NCI-H446 (cell line): ENCODE measurements at regions not wholly inside any gene's neighbourhood (a gene's known extent, or its start where the extent isn't known, plus 50 kb on each side); places are given as distances from the start of the nearest gene placed in this dataset.
"Not testable (repeated sequence)": the region's sequence is repeated elsewhere in the genome, so short reads cannot be mapped to it uniquely, and the experiment has no call there.

Experiments used
- DNase-seq, 2 experiments: peaks; one replicate each; lab custom pipeline; 2025; lab: John Stamatoyannopoulos, UW

GRCh38 chr1:228669242-228669585 is 66.1 kb upstream of the RHOU start:
- no peak for DNase-seq

DNA sequence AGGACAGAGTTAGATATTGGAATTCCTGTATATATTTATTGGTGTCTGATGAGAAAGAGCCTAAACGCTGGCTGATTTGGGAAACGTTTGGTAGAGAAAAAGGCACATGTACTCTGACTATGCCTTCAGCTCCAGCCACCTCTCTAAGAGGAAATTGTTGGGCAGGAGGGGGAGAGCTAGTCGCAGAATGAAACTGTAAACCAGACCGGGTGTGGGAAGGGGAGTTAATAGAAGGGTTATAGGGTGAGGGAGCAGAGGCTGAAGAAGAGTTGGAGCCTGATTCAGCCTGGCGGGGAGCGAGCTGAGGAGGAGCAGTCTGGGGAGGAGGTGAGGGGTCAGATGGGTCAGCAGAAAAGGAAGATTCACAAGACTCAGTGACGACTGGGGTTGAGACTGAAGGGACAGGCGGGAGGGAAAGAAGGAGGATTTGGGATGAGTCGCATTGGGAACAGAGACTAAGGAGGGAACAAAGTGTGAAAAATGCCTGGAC is 54.2 kb upstream of the RHOU start:
- DNase-seq = not testable (repeated sequence)

DNA sequence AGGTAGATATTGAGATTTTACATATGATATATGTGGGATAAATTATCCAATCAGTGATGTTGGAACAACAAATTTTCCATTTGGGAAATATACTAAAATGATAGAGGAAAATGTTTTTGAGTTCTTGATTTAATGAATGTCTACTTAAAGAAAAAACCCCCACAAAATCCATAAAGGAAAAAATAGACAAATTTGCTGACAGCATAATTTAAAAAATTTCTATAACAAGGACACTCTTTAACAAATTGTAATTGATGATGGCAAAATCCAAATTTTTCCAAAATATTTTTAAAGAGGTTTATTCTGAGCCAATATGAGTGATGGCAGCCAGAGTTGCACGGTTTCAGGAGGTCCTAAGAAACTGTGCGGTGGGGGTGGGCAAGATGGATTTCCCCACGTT is 51.9 kb upstream of the RHOU start:
- no peak for DNase-seq

- no peak for DNase-seq
These were observed 50.7 kb upstream of the RHOU start for GRCh38 chr1:228684607-228685006.

GRCh38 chr1:228685081-228685660 is 50.1 kb upstream of the RHOU start:
- no peak for DNase-seq
